Jurkat, Clone E6-1 (cell line): ENCODE measurements at regions not wholly inside any gene's neighbourhood (a gene's known extent, or its start where the extent isn't known, plus 50 kb on each side); places are given as distances from the start of the nearest gene placed in this dataset.
A peak's percentile ranks its signal among the peaks of the same experiment; 100 is the strongest.

Experiments
- DNase-seq: peaks from one replicate; pipeline ENCODE4 v3.0.0-alpha.2; 2011; ENCODE audit warnings: low read depth, low spot score
- H3K4me3 ChIP-seq: 2 replicates; pipeline ENCODE4 v1.5.1; 2011; ENCODE audit warnings: mild to moderate bottlenecking, low read length, control low read depth, moderate library complexity

- no peak overlapping the region for H3K4me3 ChIP-seq
- DNase-seq = no peak
These were observed 57.5 kb upstream of the KLF13 start for GRCh38 chr15:31268911-31269784.

- no peak overlapping the region for H3K4me3 ChIP-seq
- no peak for DNase-seq
These were observed 56.6 kb upstream of the KLF13 start for GRCh38 chr15:31269816-31270575.

GRCh38 chr15:31270767-31271166, 55.9 kb upstream of the KLF13 start:
- no peak overlapping the region for H3K4me3 ChIP-seq
- peak; percentile 47 for DNase-seq

GRCh38 chr15:31271224-31271635, 55.4 kb upstream of the KLF13 start:
- DNase-seq = no peak

GRCh38 chr15:31271711-31272557, 54.7 kb upstream of the KLF13 start:
- no peak overlapping the region for H3K4me3 ChIP-seq
- DNase-seq = no peak

More at GRCh38 chr15:31271224-31271635, 55.4 kb upstream of the KLF13 start:
- no peak overlapping the region for H3K4me3 ChIP-seq

GRCh38 chr15:31272558-31273257, 53.9 kb upstream of the KLF13 start:
- no peak for DNase-seq
- H3K4me3 ChIP-seq = no peak overlapping the region

GRCh38 chr15:31273258-31273941, 53.2 kb upstream of the KLF13 start:
- DNase-seq = no peak
- H3K4me3 ChIP-seq = no peak overlapping the region

GRCh38 chr15:31274496-31275330, 51.9 kb upstream of the KLF13 start:
- no peak overlapping the region for H3K4me3 ChIP-seq
- no peak for DNase-seq

GRCh38 chr15:31275331-31276262, 51.0 kb upstream of the KLF13 start:
- H3K4me3 ChIP-seq = no peak overlapping the region
- DNase-seq = no peak

GRCh38 chr15:31276596-31277298, 49.9 kb upstream of the KLF13 start:
- no peak for DNase-seq
- H3K4me3 ChIP-seq = no peak overlapping the region
